Lower lobe of right lung (tissue), 2 donors: ENCODE measurements at regions not wholly inside any gene's neighbourhood (a gene's known extent, or its start where the extent isn't known, plus 50 kb on each side); places are given as distances from the start of the nearest gene placed in this dataset.

ENCODE experiments used
- ATAC-seq, 2 donors: fragments of 200-7000 bp; cut with Tn5 transposase; one replicate each; pipeline ENCODE4 v1.9.1; 2020 to 2022; ENCODE audit warnings: mild to moderate bottlenecking in 2 of 2, moderate library complexity in 2 of 2
- DNase-seq: peaks from one replicate; pipeline ENCODE4 v3.0.0-alpha.2; 2020
- H3K27ac ChIP-seq: fragments of 200-600 bp; one replicate; pipeline ENCODE4 v1.8.0; 2022
- H3K27me3 ChIP-seq: fragments of 200-600 bp; one replicate; pipeline ENCODE4 v1.8.0; 2022; ENCODE audit warnings: low read depth
- H3K36me3 ChIP-seq: fragments of 200-600 bp; one replicate; pipeline ENCODE4 v1.8.0; 2022; ENCODE audit warnings: mild to moderate bottlenecking
- H3K4me1 ChIP-seq: fragments of 200-600 bp; one replicate; pipeline ENCODE4 v1.8.0; 2022
- H3K4me3 ChIP-seq: fragments of 200-600 bp; one replicate; pipeline ENCODE4 v1.8.0; 2022; ENCODE audit warnings: mild to moderate bottlenecking
- H3K9me3 ChIP-seq: fragments of 200-600 bp; one replicate; pipeline ENCODE4 v1.8.0; 2022
- CTCF ChIP-seq: fragments of 200-600 bp; IDR thresholded peaks from one replicate; pipeline ENCODE4 v1.8.0; 2022; ENCODE audit warnings: antibody characterized with exemption, mild to moderate bottlenecking
- intact Hi-C: fragments of 100-400 bp; cut with DNase I; formaldehyde crosslinking; loops from one replicate; pipeline ENCODE4 v1.11.0; 2022
- donor health status: DM: no; HTN: yes; CAD: no; lungs with severe emphysema.

GRCh38 chr13:77988355-77988754, 69.7 kb upstream of the EDNRB start:
- Histone ChIP-seq H3K4me1 (no peaks in the 10 kb centered on the region), H3K27me3 (no peaks in the 10 kb centered on the region), H3K36me3 (no peaks in the 10 kb centered on the region), H3K9me3 (no peaks in the 10 kb centered on the region), H3K4me3 (no peak overlapping the region), H3K27ac (no peak overlapping the region)
- DNase-seq, result no peak
- no peak for TF ChIP-seq CTCF
- ATAC-seq, result no peak
- intact Hi-C loops, result no loop called here

GRCh38 chr13:77986713-77987112, 68.1 kb upstream of the EDNRB start:
- no peak for ATAC-seq
- H3K36me3 ChIP-seq, result no peaks in the 10 kb centered on the region
- no peak for TF ChIP-seq CTCF
- H3K27me3 ChIP-seq, result no peaks in the 10 kb centered on the region
- no peak overlapping the region for H3K4me3 ChIP-seq
- no peaks in the 10 kb centered on the region for H3K4me1 ChIP-seq
- DNase-seq, result no peak
- no peaks in the 10 kb centered on the region for H3K9me3 ChIP-seq
- intact Hi-C loops, result no loop called here
- H3K27ac ChIP-seq, result no peak overlapping the region

- no peak for TF ChIP-seq CTCF
- ATAC-seq, result no peak
- intact Hi-C loops, result no loop called here
- no peaks in the 10 kb centered on the region for H3K27me3 ChIP-seq
- no peaks in the 10 kb centered on the region for H3K9me3 ChIP-seq
- no peaks in the 10 kb centered on the region for H3K36me3 ChIP-seq
- no peaks in the 10 kb centered on the region for H3K4me1 ChIP-seq
- H3K27ac ChIP-seq, result no peak overlapping the region
- no peak overlapping the region for H3K4me3 ChIP-seq
- DNase-seq, result no peak
Observed at GRCh38 chr13:77985866-77986636, 67.4 kb upstream of the EDNRB start.

GRCh38 chr13:77981281-77981881, 62.8 kb upstream of the EDNRB start:
- no peak for TF ChIP-seq CTCF
- Histone ChIP-seq H3K4me3 (no peak overlapping the region), H3K36me3 (no peaks in the 10 kb centered on the region), H3K4me1 (no peaks in the 10 kb centered on the region), H3K27ac (no peak overlapping the region), H3K27me3 (no peaks in the 10 kb centered on the region), H3K9me3 (peaks cover 6% of the 10 kb centered on the region)
- DNase-seq, result no peak
- intact Hi-C loops, result no loop called here
- no peak for ATAC-seq

- Histone ChIP-seq H3K27me3 (no peaks in the 10 kb centered on the region), H3K4me3 (no peak overlapping the region), H3K36me3 (no peaks in the 10 kb centered on the region), H3K4me1 (no peaks in the 10 kb centered on the region), H3K9me3 (peaks cover 6% of the 10 kb centered on the region), H3K27ac (no peak overlapping the region)
- intact Hi-C loops, result no loop called here
- no peak for TF ChIP-seq CTCF
- ATAC-seq (peak in 1 of 2 donors; percentile 43), DNase-seq (no peak)
Observed at GRCh38 chr13:77980592-77980991, 62.0 kb upstream of the EDNRB start.
